A673 (cell line): ENCODE measurements at regions not wholly inside any gene's neighbourhood (a gene's known extent, or its start where the extent isn't known, plus 50 kb on each side); places are given as distances from the start of the nearest gene placed in this dataset.
A peak's percentile ranks its signal among the peaks of the same experiment; 100 is the strongest.

Source experiments
- BruUV-seq: library from RNA; stranded (reverse); fragments of 400-500 nt; replicated peaks from 2 replicates; lab custom pipeline; 2021; lab: Mats Ljungman, UMichigan
- CTCF ChIA-PET: fragments of 300-600 bp; sonication (Branson Sonifier 250); formaldehyde crosslinking; loops from one replicate; lab custom pipeline; 2022; ENCODE audit warnings: antibody characterized with exemption; lab: Charles Lee
- POLR2A ChIA-PET: fragments of 300-600 bp; sonication (Branson Sonifier 250); formaldehyde crosslinking; loops from one replicate; lab custom pipeline; 2022; ENCODE audit warnings: antibody characterized with exemption; ENCODE audit not compliant: low non-redundant PET; lab: Charles Lee
- DNase-seq: peaks from one replicate; pipeline ENCODE4 v3.0.0-alpha.2; 2015; ENCODE audit warnings: low spot score
- H3K27ac ChIP-seq: fragments of 200-600 bp; sonication (generic); 2 replicates; pipeline ENCODE4 v1.5.1; 2016; ENCODE audit warnings: mixed run types, low read depth, mild to moderate bottlenecking, mixed read lengths, antibody characterized with exemption, low read length; ENCODE audit not compliant: poor library complexity, severe bottlenecking
- H3K27me3 ChIP-seq: fragments of 200-600 bp; sonication (generic); replicated peaks from 2 replicates; pipeline ENCODE4 v1.6.1; 2017; ENCODE audit warnings: mixed run types, low read depth, mild to moderate bottlenecking, mixed read lengths, antibody characterized with exemption, low read length; ENCODE audit not compliant: insufficient read depth, poor library complexity
- H3K36me3 ChIP-seq: fragments of 200-600 bp; sonication (generic); 2 replicates; pipeline ENCODE4 v1.6.1; 2016; ENCODE audit warnings: mixed run types, mild to moderate bottlenecking, mixed read lengths, antibody characterized with exemption, low read length; ENCODE audit not compliant: insufficient read depth, poor library complexity, severe bottlenecking
- H3K4me1 ChIP-seq: fragments of 200-600 bp; sonication (generic); 2 replicates; pipeline ENCODE4 v1.6.1; 2017; ENCODE audit warnings: mixed run types, mild to moderate bottlenecking, mixed read lengths, antibody characterized with exemption, low read length; ENCODE audit not compliant: insufficient read depth, poor library complexity, severe bottlenecking
- H3K4me3 ChIP-seq: fragments of 200-600 bp; sonication (generic); 2 replicates; pipeline ENCODE4 v1.5.1; 2016; ENCODE audit warnings: low read depth, mixed run types, mild to moderate bottlenecking, mixed read lengths, low read length; ENCODE audit not compliant: poor library complexity, severe bottlenecking
- H3K9me3 ChIP-seq: fragments of 200-600 bp; sonication (generic); 2 replicates; pipeline ENCODE4 v1.6.1; 2016; ENCODE audit warnings: mixed run types, low read depth, mild to moderate bottlenecking, mixed read lengths, antibody characterized with exemption, low read length; ENCODE audit not compliant: poor library complexity, severe bottlenecking
- CTCF ChIP-seq: fragments of 300-800, 200-600 bp; sonication (generic); conservative IDR thresholded peaks from 2 replicates; pipeline ENCODE4 v1.5.1; 2017; ENCODE audit warnings: low read depth, mild to moderate bottlenecking, antibody characterized with exemption, low read length, moderate library complexity, mixed read lengths
- EZH2 ChIP-seq: fragments of 200-600 bp; sonication (generic); IDR thresholded peaks from 2 replicates; pipeline ENCODE4 v1.6.1; 2017; ENCODE audit warnings: borderline replicate concordance, low read depth, mild to moderate bottlenecking, mixed read lengths, antibody characterized with exemption, low read length; ENCODE audit not compliant: poor library complexity, severe bottlenecking
- intact Hi-C: fragments of 100-400 bp; cut with micrococcal nuclease; formaldehyde crosslinking; loops from one replicate; pipeline ENCODE4 v1.10.0; 2022; ENCODE audit not compliant: unreplicated experiment

- POLR2A ChIA-PET: no interaction called here
- Histone ChIP-seq H3K27me3 (no peaks in the 10 kb centered on the region), H3K4me1 (peaks cover 8% of the 10 kb centered on the region), H3K27ac (no peak overlapping the region), H3K9me3 (no peaks in the 10 kb centered on the region), H3K36me3 (no peaks in the 10 kb centered on the region), H3K4me3 (no peak overlapping the region)
- TF ChIP-seq EZH2: no peak
- no peak for TF ChIP-seq CTCF
- no TSS peak for BruUV-seq
- intact Hi-C loops: no loop called here
- CTCF ChIA-PET: no interaction called here
- DNase-seq: no peak
These were observed 203.2 kb downstream of the SEMA6A start for GRCh38 chr5:116371431-116371830.

DNA sequence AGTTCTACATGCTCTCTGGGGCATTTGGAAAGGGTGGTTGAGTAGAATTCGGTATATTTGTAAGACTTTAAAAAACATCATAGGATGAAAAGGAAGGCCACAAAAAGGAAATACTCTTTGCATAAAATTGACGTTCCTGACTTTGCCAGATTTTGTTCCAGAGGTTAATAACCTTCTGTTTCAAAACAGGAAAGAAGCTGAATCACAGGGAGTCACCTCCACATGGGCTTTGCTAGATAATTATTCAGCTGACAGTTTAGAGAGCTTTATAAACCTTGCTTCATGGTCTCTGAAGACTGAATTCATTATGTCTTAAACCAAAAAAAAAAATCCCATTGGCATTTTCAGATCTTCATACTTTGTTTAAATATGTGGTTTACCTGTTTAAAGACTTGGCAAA, 203.7 kb downstream of the SEMA6A start:
- no TSS peak for BruUV-seq
- Histone ChIP-seq H3K27me3 (no peaks in the 10 kb centered on the region), H3K27ac (no peak overlapping the region), H3K4me3 (no peak overlapping the region), H3K9me3 (no peaks in the 10 kb centered on the region), H3K36me3 (no peaks in the 10 kb centered on the region), H3K4me1 (peaks cover 8% of the 10 kb centered on the region)
- POLR2A ChIA-PET: no interaction called here
- CTCF ChIA-PET: no interaction called here
- intact Hi-C loops: no loop called here
- DNase-seq: peak; percentile 32
- TF ChIP-seq CTCF (no peak), EZH2 (no peak)

GRCh38 chr5:116370149-116370548, 204.5 kb downstream of the SEMA6A start:
- BruUV-seq: no TSS peak
- CTCF ChIA-PET: no interaction called here
- DNase-seq: no peak

More at GRCh38 chr5:116370149-116370548, 204.5 kb downstream of the SEMA6A start:
- POLR2A ChIA-PET: no interaction called here
- Histone ChIP-seq H3K27ac (no peak overlapping the region), H3K4me3 (no peak overlapping the region), H3K36me3 (no peaks in the 10 kb centered on the region), H3K9me3 (no peaks in the 10 kb centered on the region), H3K4me1 (peaks cover 8% of the 10 kb centered on the region), H3K27me3 (no peaks in the 10 kb centered on the region)
- no peak for TF ChIP-seq EZH2
- no peak for TF ChIP-seq CTCF
- intact Hi-C loops: no loop called here
